MM.1S (cell line): ENCODE measurements at regions not wholly inside any gene's neighbourhood (a gene's known extent, or its start where the extent isn't known, plus 50 kb on each side); places are given as distances from the start of the nearest gene placed in this dataset.

Experiments used
- DNase-seq: peaks from one replicate; pipeline ENCODE4 v3.0.0-alpha.2; 2015
- H2AFZ ChIP-seq: fragments of 300-600 bp; sonication (generic); 2 replicates; pipeline ENCODE4 v1.6.0; 2016; ENCODE audit warnings: antibody characterized with exemption, low read length
- H3F3A ChIP-seq: fragments of 300-600 bp; sonication (generic); 2 replicates; pipeline ENCODE4 v1.6.1; 2016; ENCODE audit warnings: mild to moderate bottlenecking, antibody characterized with exemption, low read length, moderate library complexity, mixed read lengths; ENCODE audit not compliant: insufficient read depth
- H3K27ac ChIP-seq: fragments of 300-600 bp; sonication (generic); 2 replicates; pipeline ENCODE4 v1.5.1; 2016; ENCODE audit warnings: mild to moderate bottlenecking, low read length
- H3K27me3 ChIP-seq: fragments of 300-600 bp; sonication (generic); replicated peaks from 2 replicates; pipeline ENCODE4 v1.6.0; 2016; ENCODE audit warnings: low read length; ENCODE audit not compliant: insufficient read depth
- H3K36me3 ChIP-seq: fragments of 300-600 bp; sonication (generic); replicated peaks from 2 replicates; pipeline ENCODE4 v1.6.1; 2016; ENCODE audit warnings: mild to moderate bottlenecking, low read length, mixed read lengths; ENCODE audit not compliant: insufficient read depth
- H3K4me1 ChIP-seq: fragments of 300-600 bp; sonication (generic); 2 replicates; pipeline ENCODE4 v1.6.1; 2016; ENCODE audit warnings: low read length, mixed read lengths
- H3K4me2 ChIP-seq: fragments of 300-600 bp; sonication (generic); 2 replicates; pipeline ENCODE4 v1.6.0; 2016; ENCODE audit warnings: low read depth, low read length
- H3K4me3 ChIP-seq: fragments of 300-600 bp; sonication (generic); 2 replicates; pipeline ENCODE4 v1.5.1; 2016; ENCODE audit warnings: low read length, mixed read lengths
- H3K79me2 ChIP-seq: fragments of 300-600 bp; sonication (generic); 2 replicates; pipeline ENCODE4 v1.6.1; 2016; ENCODE audit warnings: mixed run types, low read length, mixed read lengths
- H3K9ac ChIP-seq: fragments of 300-600 bp; sonication (generic); 2 replicates; pipeline ENCODE4 v1.6.1; 2016; ENCODE audit warnings: low read length, mixed read lengths
- H3K9me2 ChIP-seq: fragments of 300-600 bp; sonication (generic); replicated peaks from 2 replicates; pipeline ENCODE4 v1.6.1; 2016; ENCODE audit warnings: mild to moderate bottlenecking, low read length, mixed read lengths; ENCODE audit not compliant: insufficient read depth
- H3K9me3 ChIP-seq: fragments of 300-600 bp; sonication (generic); replicated peaks from 2 replicates; pipeline ENCODE4 v1.6.1; 2016; ENCODE audit warnings: mild to moderate bottlenecking, low read length, mixed read lengths; ENCODE audit not compliant: insufficient read depth
- H4K20me1 ChIP-seq: fragments of 300-600 bp; sonication (generic); 2 replicates; pipeline ENCODE4 v1.6.1; 2016; ENCODE audit warnings: mild to moderate bottlenecking, low read length, moderate library complexity, mixed read lengths; ENCODE audit not compliant: insufficient read depth
- EZH2 ChIP-seq: fragments of 300-600 bp; sonication (generic); optimal IDR thresholded peaks from 2 replicates; pipeline ENCODE3; 2017; ENCODE audit warnings: low read depth, mild to moderate bottlenecking, antibody characterized with exemption, low read length, mixed read lengths
- EZH2phosphoT487 ChIP-seq: fragments of 300-600 bp; sonication (generic); IDR thresholded peaks from 2 replicates; pipeline ENCODE4 v1.6.1; 2018; ENCODE audit warnings: antibody characterized with exemption, low read length
- TF ChIP-seq, protein P1 (sequence below): fragments of 300-600 bp; sonication (generic); IDR thresholded peaks from 2 replicates; pipeline ENCODE4 v1.5.1; 2016; ENCODE audit warnings: antibody characterized with exemption, low read length, mixed read lengths

DNA sequence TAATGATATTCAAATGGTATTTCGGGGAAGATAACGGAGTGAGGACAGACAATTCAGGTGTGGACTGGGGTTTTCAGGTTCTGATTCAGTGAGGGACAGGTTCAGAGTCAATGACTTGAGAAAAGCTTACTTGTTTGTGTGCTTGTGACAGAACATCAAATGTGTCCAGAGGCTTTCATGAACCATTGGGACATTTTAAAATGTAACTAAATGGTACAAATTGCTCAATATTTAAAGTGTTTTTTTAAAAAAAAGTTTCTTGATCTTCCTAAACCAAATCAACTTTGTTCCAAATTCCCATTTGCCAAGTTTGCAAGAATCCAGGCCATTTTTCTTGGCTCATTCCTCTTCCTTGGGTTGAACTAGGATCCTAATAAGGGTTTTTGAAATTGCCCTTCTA is 59.4 kb upstream of the BZW1 start:
- Histone ChIP-seq H3K4me1 (no peaks in the 10 kb centered on the region), H4K20me1 (no peaks in the 10 kb centered on the region), H3K4me2 (no peak overlapping the region), H3K9me3 (no peaks in the 10 kb centered on the region), H3K27me3 (no peaks in the 10 kb centered on the region), H3F3A (no peaks in the 10 kb centered on the region), H3K4me3 (no peak overlapping the region), H2AFZ (no peak overlapping the region), H3K36me3 (no peaks in the 10 kb centered on the region), H3K9me2 (no peaks in the 10 kb centered on the region), H3K79me2 (no peaks in the 10 kb centered on the region), H3K27ac (no peak overlapping the region), H3K9ac (no peak overlapping the region)
- no peak for DNase-seq
- TF ChIP-seq, protein P1, sequence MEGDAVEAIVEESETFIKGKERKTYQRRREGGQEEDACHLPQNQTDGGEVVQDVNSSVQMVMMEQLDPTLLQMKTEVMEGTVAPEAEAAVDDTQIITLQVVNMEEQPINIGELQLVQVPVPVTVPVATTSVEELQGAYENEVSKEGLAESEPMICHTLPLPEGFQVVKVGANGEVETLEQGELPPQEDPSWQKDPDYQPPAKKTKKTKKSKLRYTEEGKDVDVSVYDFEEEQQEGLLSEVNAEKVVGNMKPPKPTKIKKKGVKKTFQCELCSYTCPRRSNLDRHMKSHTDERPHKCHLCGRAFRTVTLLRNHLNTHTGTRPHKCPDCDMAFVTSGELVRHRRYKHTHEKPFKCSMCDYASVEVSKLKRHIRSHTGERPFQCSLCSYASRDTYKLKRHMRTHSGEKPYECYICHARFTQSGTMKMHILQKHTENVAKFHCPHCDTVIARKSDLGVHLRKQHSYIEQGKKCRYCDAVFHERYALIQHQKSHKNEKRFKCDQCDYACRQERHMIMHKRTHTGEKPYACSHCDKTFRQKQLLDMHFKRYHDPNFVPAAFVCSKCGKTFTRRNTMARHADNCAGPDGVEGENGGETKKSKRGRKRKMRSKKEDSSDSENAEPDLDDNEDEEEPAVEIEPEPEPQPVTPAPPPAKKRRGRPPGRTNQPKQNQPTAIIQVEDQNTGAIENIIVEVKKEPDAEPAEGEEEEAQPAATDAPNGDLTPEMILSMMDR = no peak
- no peak for TF ChIP-seq EZH2

DNA sequence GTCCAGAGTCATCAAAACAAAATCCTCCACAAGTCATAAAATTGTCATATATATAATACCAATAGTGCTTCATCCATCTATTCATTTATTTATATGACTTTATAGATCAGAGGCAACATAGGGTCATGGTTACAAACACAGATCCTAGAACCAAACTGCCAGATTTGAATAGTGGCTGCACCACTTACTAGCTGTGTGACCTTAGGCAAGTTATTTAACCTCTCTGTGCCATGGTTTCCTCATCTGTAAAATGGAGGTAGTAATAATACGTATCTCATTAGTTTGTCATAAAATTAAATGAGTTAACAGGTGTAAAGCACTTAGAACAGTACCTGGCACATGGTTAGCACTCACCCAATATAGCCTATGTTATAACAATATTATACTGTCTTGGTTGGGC is 58.9 kb upstream of the BZW1 start:
- H4K20me1 ChIP-seq = no peaks in the 10 kb centered on the region
- TF ChIP-seq, protein P1 = no peak
- no peak for TF ChIP-seq EZH2phosphoT487
- no peak for TF ChIP-seq EZH2
- no peaks in the 10 kb centered on the region for H3K79me2 ChIP-seq
- H3K4me3 ChIP-seq = no peak overlapping the region
- no peaks in the 10 kb centered on the region for H3K9me2 ChIP-seq
- no peak overlapping the region for H2AFZ ChIP-seq
- no peak for DNase-seq
- no peak overlapping the region for H3K27ac ChIP-seq
- H3K4me2 ChIP-seq = no peak overlapping the region
- H3K9me3 ChIP-seq = no peaks in the 10 kb centered on the region
- H3K27me3 ChIP-seq = no peaks in the 10 kb centered on the region
- H3K9ac ChIP-seq = no peak overlapping the region
- no peaks in the 10 kb centered on the region for H3K4me1 ChIP-seq
- no peaks in the 10 kb centered on the region for H3K36me3 ChIP-seq
- no peaks in the 10 kb centered on the region for H3F3A ChIP-seq

DNA sequence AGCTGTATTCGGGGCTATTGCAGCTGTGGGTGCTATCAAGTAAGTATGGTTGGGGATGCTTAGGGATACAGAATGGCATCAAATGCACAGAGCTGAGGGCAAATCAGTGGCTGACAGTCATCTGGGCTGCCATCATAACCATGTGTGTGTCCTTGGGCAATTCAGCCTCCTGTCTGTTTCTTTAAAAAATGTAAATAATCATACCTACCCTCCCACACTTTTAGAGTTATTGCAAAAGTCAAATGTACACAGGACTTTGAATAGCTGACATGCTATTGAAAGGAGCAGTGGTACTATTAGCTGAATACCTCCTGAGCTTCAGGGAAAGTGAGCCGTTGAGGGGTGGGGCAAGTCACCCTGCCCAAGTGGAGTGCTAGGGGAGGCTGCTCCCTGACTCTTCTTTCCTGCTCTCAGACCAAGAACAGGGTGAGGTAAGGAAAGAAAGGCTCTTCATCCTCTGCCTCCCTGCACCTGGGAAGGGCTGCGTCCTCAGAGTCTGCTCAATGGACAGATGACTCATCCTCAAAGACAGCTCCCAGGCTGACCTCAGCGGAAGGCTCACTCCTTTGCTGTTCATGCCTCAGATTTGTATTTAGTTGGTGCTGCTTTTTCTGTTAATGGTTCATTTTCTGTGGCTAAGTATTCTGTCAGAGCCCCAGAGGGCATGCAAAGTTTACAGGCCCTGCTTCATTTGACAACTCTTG is 54.9 kb upstream of the BZW1 start:
- H3K79me2 ChIP-seq = no peaks in the 10 kb centered on the region
- no peaks in the 10 kb centered on the region for H4K20me1 ChIP-seq
- no peak overlapping the region for H3K27ac ChIP-seq
- no peak overlapping the region for H3K4me2 ChIP-seq
- H3K9me2 ChIP-seq = no peaks in the 10 kb centered on the region
- H3K4me1 ChIP-seq = no peaks in the 10 kb centered on the region
- H3K9me3 ChIP-seq = no peaks in the 10 kb centered on the region
- no peak overlapping the region for H2AFZ ChIP-seq
- H3K36me3 ChIP-seq = no peaks in the 10 kb centered on the region
- H3K9ac ChIP-seq = no peak overlapping the region
- H3K27me3 ChIP-seq = no peaks in the 10 kb centered on the region
- no peaks in the 10 kb centered on the region for H3F3A ChIP-seq
- TF ChIP-seq EZH2 (no peak), EZH2phosphoT487 (no peak)
- TF ChIP-seq, protein P1 = no peak
- no peak for DNase-seq
- no peak overlapping the region for H3K4me3 ChIP-seq
